A673 (cell line): ENCODE measurements at regions not wholly inside any gene's neighbourhood (a gene's known extent, or its start where the extent isn't known, plus 50 kb on each side); places are given as distances from the start of the nearest gene placed in this dataset.

Source experiments
- BruUV-seq: library from RNA; stranded (reverse); fragments of 400-500 nt; replicated peaks from 2 replicates; lab custom pipeline; 2021; lab: Mats Ljungman, UMichigan
- CTCF ChIA-PET: fragments of 300-600 bp; sonication (Branson Sonifier 250); formaldehyde crosslinking; loops from one replicate; lab custom pipeline; 2022; ENCODE audit warnings: antibody characterized with exemption; lab: Charles Lee
- POLR2A ChIA-PET: fragments of 300-600 bp; sonication (Branson Sonifier 250); formaldehyde crosslinking; loops from one replicate; lab custom pipeline; 2022; ENCODE audit warnings: antibody characterized with exemption; ENCODE audit not compliant: low non-redundant PET; lab: Charles Lee
- DNase-seq: peaks from one replicate; pipeline ENCODE4 v3.0.0-alpha.2; 2015; ENCODE audit warnings: low spot score
- H3K27ac ChIP-seq: fragments of 200-600 bp; sonication (generic); 2 replicates; pipeline ENCODE4 v1.5.1; 2016; ENCODE audit warnings: mixed run types, low read depth, mild to moderate bottlenecking, mixed read lengths, antibody characterized with exemption, low read length; ENCODE audit not compliant: poor library complexity, severe bottlenecking
- H3K27me3 ChIP-seq: fragments of 200-600 bp; sonication (generic); replicated peaks from 2 replicates; pipeline ENCODE4 v1.6.1; 2017; ENCODE audit warnings: mixed run types, low read depth, mild to moderate bottlenecking, mixed read lengths, antibody characterized with exemption, low read length; ENCODE audit not compliant: insufficient read depth, poor library complexity
- H3K36me3 ChIP-seq: fragments of 200-600 bp; sonication (generic); 2 replicates; pipeline ENCODE4 v1.6.1; 2016; ENCODE audit warnings: mixed run types, mild to moderate bottlenecking, mixed read lengths, antibody characterized with exemption, low read length; ENCODE audit not compliant: insufficient read depth, poor library complexity, severe bottlenecking
- H3K4me1 ChIP-seq: fragments of 200-600 bp; sonication (generic); 2 replicates; pipeline ENCODE4 v1.6.1; 2017; ENCODE audit warnings: mixed run types, mild to moderate bottlenecking, mixed read lengths, antibody characterized with exemption, low read length; ENCODE audit not compliant: insufficient read depth, poor library complexity, severe bottlenecking
- H3K4me3 ChIP-seq: fragments of 200-600 bp; sonication (generic); 2 replicates; pipeline ENCODE4 v1.5.1; 2016; ENCODE audit warnings: low read depth, mixed run types, mild to moderate bottlenecking, mixed read lengths, low read length; ENCODE audit not compliant: poor library complexity, severe bottlenecking
- H3K9me3 ChIP-seq: fragments of 200-600 bp; sonication (generic); 2 replicates; pipeline ENCODE4 v1.6.1; 2016; ENCODE audit warnings: mixed run types, low read depth, mild to moderate bottlenecking, mixed read lengths, antibody characterized with exemption, low read length; ENCODE audit not compliant: poor library complexity, severe bottlenecking
- CTCF ChIP-seq: fragments of 300-800, 200-600 bp; sonication (generic); conservative IDR thresholded peaks from 2 replicates; pipeline ENCODE4 v1.5.1; 2017; ENCODE audit warnings: low read depth, mild to moderate bottlenecking, antibody characterized with exemption, low read length, moderate library complexity, mixed read lengths
- EZH2 ChIP-seq: fragments of 200-600 bp; sonication (generic); IDR thresholded peaks from 2 replicates; pipeline ENCODE4 v1.6.1; 2017; ENCODE audit warnings: borderline replicate concordance, low read depth, mild to moderate bottlenecking, mixed read lengths, antibody characterized with exemption, low read length; ENCODE audit not compliant: poor library complexity, severe bottlenecking
- intact Hi-C: fragments of 100-400 bp; cut with micrococcal nuclease; formaldehyde crosslinking; loops from one replicate; pipeline ENCODE4 v1.10.0; 2022; ENCODE audit not compliant: unreplicated experiment

- no peak for DNase-seq
- Histone ChIP-seq H3K27ac (no peak overlapping the region), H3K27me3 (peaks cover 71% of the 10 kb centered on the region), H3K36me3 (no peaks in the 10 kb centered on the region), H3K4me3 (no peak overlapping the region), H3K4me1 (no peaks in the 10 kb centered on the region), H3K9me3 (no peaks in the 10 kb centered on the region)
- no TSS peak for BruUV-seq
- CTCF ChIA-PET, result no interaction called here
- TF ChIP-seq EZH2, result no peak
- TF ChIP-seq CTCF, result no peak
- intact Hi-C loops, result no loop called here
- POLR2A ChIA-PET, result no interaction called here
These were observed 252.3 kb downstream of the SNX10 start for GRCh38 chr7:26543951-26544350.

GRCh38 chr7:26546508-26547053 lies 254.9 kb downstream of the SNX10 start:
- BruUV-seq, result no TSS peak
- CTCF ChIA-PET, result no interaction called here
- intact Hi-C loops, result no loop called here
- Histone ChIP-seq H3K4me1 (no peaks in the 10 kb centered on the region), H3K27me3 (peaks cover 64% of the 10 kb centered on the region), H3K9me3 (no peaks in the 10 kb centered on the region), H3K36me3 (no peaks in the 10 kb centered on the region), H3K27ac (no peak overlapping the region), H3K4me3 (no peak overlapping the region)
- TF ChIP-seq CTCF (no peak), EZH2 (no peak)
- no peak for DNase-seq
- POLR2A ChIA-PET, result interaction anchor here (0.6 kb wide), 1 partner anchor 312 kb away, joined by 3 read pairs; no protein-coding TSS in a partner anchor

- Histone ChIP-seq H3K27me3 (peaks cover 59% of the 10 kb centered on the region), H3K9me3 (no peaks in the 10 kb centered on the region), H3K4me1 (no peaks in the 10 kb centered on the region), H3K36me3 (no peaks in the 10 kb centered on the region), H3K27ac (no peak overlapping the region), H3K4me3 (no peak overlapping the region)
- DNase-seq, result no peak
- no TSS peak for BruUV-seq
- intact Hi-C loops, result no loop called here
- no peak for TF ChIP-seq CTCF
- TF ChIP-seq EZH2, result no peak
- ChIA-PET POLR2A (no interaction called here), CTCF (no interaction called here)
These were observed 255.5 kb downstream of the SNX10 start for GRCh38 chr7:26547156-26547555.
